NT2/D1 (cell line): ENCODE measurements at regions not wholly inside any gene's neighbourhood (a gene's known extent, or its start where the extent isn't known, plus 50 kb on each side); places are given as distances from the start of the nearest gene placed in this dataset.

Experiments used
- DNase-seq: peaks from one replicate; pipeline ENCODE4 v3.0.0-alpha.2; 2011; ENCODE audit warnings: low read depth, low spot score
- H3K27me3 ChIP-seq: 2 replicates; pipeline ENCODE4 v1.6.0; 2011; ENCODE audit warnings: mild to moderate bottlenecking; ENCODE audit not compliant: insufficient read length, insufficient read depth
- H3K36me3 ChIP-seq: 2 replicates; pipeline ENCODE4 v1.6.1; 2011; ENCODE audit warnings: mild to moderate bottlenecking, low read length, mixed read lengths; ENCODE audit not compliant: insufficient read depth, insufficient read length
- H3K4me1 ChIP-seq: 2 replicates; pipeline ENCODE4 v1.5.1; 2011; ENCODE audit not compliant: insufficient read depth, insufficient read length
- H3K4me3 ChIP-seq: 2 replicates; pipeline ENCODE4 v1.5.1; 2011; ENCODE audit warnings: low read depth; ENCODE audit not compliant: insufficient read length
- H3K9ac ChIP-seq: 2 replicates; pipeline ENCODE4 v1.6.0; 2011; ENCODE audit warnings: low read depth; ENCODE audit not compliant: insufficient read length
- H3K9me3 ChIP-seq: 2 replicates; pipeline ENCODE4 v1.5.1; 2011; ENCODE audit warnings: mild to moderate bottlenecking, low read length; ENCODE audit not compliant: insufficient read depth
- SUZ12 ChIP-seq: IDR thresholded peaks from 2 replicates; pipeline ENCODE4 v1.6.1; 2011; ENCODE audit not compliant: insufficient read length, insufficient read depth; ENCODE audit errors: extremely low read depth
- YY1 ChIP-seq: IDR thresholded peaks from 2 replicates; pipeline ENCODE4 v1.6.1; 2011; ENCODE audit not compliant: insufficient read length, insufficient read depth
- ZNF274 ChIP-seq: IDR thresholded peaks from 2 replicates; pipeline ENCODE4 v1.6.1; 2011; ENCODE audit warnings: mild to moderate bottlenecking, low read depth, low read length

DNA sequence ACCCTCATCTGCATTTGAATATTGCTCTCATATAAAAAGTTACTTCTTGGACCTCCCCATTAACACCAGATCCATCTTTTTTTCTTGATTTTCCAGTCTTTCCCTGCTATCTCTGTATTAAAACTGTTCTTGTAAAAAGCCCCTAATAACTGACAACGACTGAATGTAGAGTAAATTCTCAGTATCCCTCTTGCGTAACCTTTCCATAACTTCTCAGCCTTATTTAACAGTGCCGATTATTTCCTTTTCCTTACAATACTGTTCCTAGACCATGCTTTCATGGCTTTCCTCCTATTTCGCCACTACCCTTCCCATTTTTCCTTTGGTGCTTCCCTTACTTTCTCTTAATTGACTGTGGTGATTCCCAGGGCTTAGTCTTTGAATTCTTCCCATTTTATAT, 348.9 kb upstream of the DSEL start:
- no peaks in the 10 kb centered on the region for H3K9me3 ChIP-seq
- no peak overlapping the region for H3K4me3 ChIP-seq
- no peaks in the 10 kb centered on the region for H3K27me3 ChIP-seq
- no peak for DNase-seq
- no peak for TF ChIP-seq SUZ12
- TF ChIP-seq YY1, result no peak
- no peak for TF ChIP-seq ZNF274
- no peaks in the 10 kb centered on the region for H3K36me3 ChIP-seq
- no peaks in the 10 kb centered on the region for H3K4me1 ChIP-seq
- H3K9ac ChIP-seq, result no peak overlapping the region

- H3K9ac ChIP-seq, result no peak overlapping the region
- H3K4me3 ChIP-seq, result no peak overlapping the region
- no peak for TF ChIP-seq ZNF274
- TF ChIP-seq YY1, result no peak
- no peak for TF ChIP-seq SUZ12
- H3K36me3 ChIP-seq, result no peaks in the 10 kb centered on the region
- H3K9me3 ChIP-seq, result no peaks in the 10 kb centered on the region
- no peak for DNase-seq
- no peaks in the 10 kb centered on the region for H3K4me1 ChIP-seq
- H3K27me3 ChIP-seq, result no peaks in the 10 kb centered on the region
These were observed 348.3 kb upstream of the DSEL start for GRCh38 chr18:67864677-67865340.

DNA sequence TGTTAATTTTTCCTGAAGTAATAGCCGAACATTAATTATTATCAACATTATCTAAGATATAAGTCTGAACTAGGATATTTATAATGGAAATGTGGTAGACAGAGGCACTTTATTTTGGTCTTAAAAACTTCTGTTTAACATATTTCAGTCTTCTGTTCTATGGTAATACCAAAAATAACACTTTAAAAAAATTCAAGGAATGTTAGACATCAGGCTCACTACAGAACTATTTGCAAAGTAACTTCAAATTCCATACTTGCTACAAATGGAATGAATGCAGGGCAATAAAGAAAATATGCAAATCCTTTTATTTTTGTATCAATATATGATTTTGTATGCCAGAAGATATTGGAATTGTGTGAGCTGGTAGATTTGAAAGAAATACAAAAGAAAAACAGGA, 345.5 kb upstream of the DSEL start:
- no peak overlapping the region for H3K9ac ChIP-seq
- H3K36me3 ChIP-seq, result no peaks in the 10 kb centered on the region
- H3K4me1 ChIP-seq, result no peaks in the 10 kb centered on the region
- H3K9me3 ChIP-seq, result no peaks in the 10 kb centered on the region
- no peak overlapping the region for H3K4me3 ChIP-seq
- H3K27me3 ChIP-seq, result no peaks in the 10 kb centered on the region
- TF ChIP-seq YY1 (no peak), SUZ12 (no peak), ZNF274 (no peak)
- DNase-seq, result no peak

DNA sequence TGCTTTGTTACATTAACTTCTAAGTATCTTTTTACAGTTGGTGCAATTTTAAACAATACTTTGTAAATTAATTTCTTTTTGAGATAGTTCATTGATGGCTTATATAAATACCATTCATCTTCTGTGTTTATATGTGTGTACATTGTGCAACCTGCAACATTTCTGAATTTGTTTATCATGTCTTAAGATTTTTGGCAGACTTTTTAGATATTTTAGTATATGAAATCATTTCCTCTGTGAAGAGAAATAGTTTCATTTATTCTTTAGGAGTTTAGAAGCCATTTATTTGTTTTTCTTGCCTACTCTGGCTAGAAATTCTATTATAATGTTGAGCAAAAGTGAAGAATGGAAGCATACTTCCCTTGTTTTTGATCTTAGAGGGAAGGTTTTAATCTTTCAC, 337.8 kb upstream of the DSEL start:
- Histone ChIP-seq H3K27me3 (no peaks in the 10 kb centered on the region), H3K9me3 (no peaks in the 10 kb centered on the region)

DNA sequence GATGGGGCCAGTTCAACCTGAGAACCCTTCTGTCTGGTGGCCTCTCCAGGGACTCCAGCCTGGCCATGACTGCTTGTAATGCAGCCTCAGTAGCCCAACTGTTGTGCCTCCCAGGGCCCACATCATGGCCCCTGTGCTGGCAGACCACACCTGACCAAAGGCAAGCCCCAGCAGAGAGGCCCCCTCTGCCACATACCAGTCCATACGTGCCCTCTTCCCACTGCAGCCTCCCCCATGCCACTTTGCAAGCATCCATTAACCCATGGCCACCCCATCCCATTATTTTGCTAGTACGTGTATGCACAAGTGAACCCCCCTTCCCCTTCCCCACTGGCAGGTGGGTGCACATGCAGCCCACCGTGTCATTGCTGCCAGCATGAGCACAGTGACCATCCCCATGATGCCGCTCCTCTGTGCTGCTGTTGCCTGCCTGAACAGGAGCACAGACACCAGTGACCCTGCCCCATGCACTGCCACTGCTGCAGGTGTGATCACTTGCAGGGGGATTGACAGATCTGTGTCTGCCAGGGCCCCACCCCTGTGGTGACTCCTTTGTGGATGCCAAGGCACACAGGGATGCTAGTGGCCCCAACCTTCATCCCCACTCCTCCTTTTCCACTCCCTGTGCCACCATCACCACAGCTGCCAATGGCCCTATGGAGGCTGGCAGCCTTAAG, 330.0 kb upstream of the DSEL start:
- no peak overlapping the region for H3K9ac ChIP-seq
- no peaks in the 10 kb centered on the region for H3K36me3 ChIP-seq
- H3K4me3 ChIP-seq, result no peak overlapping the region
- H3K4me1 ChIP-seq, result no peaks in the 10 kb centered on the region
- TF ChIP-seq SUZ12 (no peak), ZNF274 (no peak), YY1 (no peak)
- H3K9me3 ChIP-seq, result no peaks in the 10 kb centered on the region
- no peaks in the 10 kb centered on the region for H3K27me3 ChIP-seq
- DNase-seq, result no peak

More for the DNA sequence above, 337.8 kb upstream of the DSEL start:
- H3K36me3 ChIP-seq, result no peaks in the 10 kb centered on the region
- no peak overlapping the region for H3K9ac ChIP-seq
- no peaks in the 10 kb centered on the region for H3K4me1 ChIP-seq
- no peak for TF ChIP-seq YY1
- TF ChIP-seq ZNF274, result no peak
- no peak for DNase-seq
- H3K4me3 ChIP-seq, result no peak overlapping the region

DNA sequence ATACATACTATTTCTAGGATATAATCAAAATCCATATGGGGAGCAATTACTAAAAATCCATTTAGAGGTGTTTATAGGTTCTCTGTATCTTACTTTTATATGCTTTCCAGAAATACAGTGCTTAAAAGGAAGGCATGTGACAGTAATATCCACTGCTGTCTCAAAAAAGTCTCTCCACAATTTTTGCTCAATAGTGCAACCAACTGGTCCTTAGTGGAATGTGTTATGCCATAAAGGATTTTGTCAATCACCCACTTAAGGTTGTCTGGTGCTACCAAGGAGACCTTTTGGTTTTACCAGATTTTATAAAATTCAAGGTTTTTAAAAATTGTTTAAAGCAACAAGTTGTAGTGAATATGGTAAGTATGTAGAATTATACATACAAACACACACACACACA, 328.5 kb upstream of the DSEL start:
- Histone ChIP-seq H3K4me3 (no peak overlapping the region), H3K4me1 (no peaks in the 10 kb centered on the region), H3K27me3 (no peaks in the 10 kb centered on the region), H3K9ac (no peak overlapping the region), H3K9me3 (no peaks in the 10 kb centered on the region), H3K36me3 (no peaks in the 10 kb centered on the region)
- TF ChIP-seq ZNF274 (no peak), SUZ12 (no peak), YY1 (no peak)
- DNase-seq, result no peak

DNA sequence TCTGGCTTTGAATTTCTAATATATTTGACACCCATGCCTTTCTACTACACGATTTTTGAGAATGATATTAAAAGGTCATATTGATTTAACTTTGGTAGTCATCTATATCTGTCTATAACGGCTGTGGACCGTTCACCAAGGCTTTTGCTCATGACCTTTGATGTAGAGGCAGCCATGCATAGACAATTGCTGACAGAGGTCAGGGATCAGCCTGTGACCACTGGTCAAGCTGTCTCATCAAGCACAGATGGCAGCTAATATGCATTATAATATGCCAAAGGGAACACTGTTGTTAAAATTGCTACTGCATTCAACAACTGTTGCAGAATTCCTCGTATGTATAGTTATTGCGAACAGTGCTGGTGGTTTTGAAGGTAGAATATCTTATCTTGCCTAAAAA, 323.9 kb upstream of the DSEL start:
- no peak for DNase-seq
- H3K9ac ChIP-seq, result no peak overlapping the region
- H3K4me3 ChIP-seq, result no peak overlapping the region
- H3K27me3 ChIP-seq, result no peaks in the 10 kb centered on the region
- no peaks in the 10 kb centered on the region for H3K4me1 ChIP-seq
- TF ChIP-seq ZNF274, result no peak
- no peak for TF ChIP-seq YY1
- TF ChIP-seq SUZ12, result no peak
- H3K36me3 ChIP-seq, result no peaks in the 10 kb centered on the region
- H3K9me3 ChIP-seq, result no peaks in the 10 kb centered on the region
